ENCODE measurements at regions not wholly inside any gene's neighbourhood (a gene's known extent, or its start where the extent isn't known, plus 50 kb on each side); places are given as distances from the start of the nearest gene placed in this dataset.

DNA sequence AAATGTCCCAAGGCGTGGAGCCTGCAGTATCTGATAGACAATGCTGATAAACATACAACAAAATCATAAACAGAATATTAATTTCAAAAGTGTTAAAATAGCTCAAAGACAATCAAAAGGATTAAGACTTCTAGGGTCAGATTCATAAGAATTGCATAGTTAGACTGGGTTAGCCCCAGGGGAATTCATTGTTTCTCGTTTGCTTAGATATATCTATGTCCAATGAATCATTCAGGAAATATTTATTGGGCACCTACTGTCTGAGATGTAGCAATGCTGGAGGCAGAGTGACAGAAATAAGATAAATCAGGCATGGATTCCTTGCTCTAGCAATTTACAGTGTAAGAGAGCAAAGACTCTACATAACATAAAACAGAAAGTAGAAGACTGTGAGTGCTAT, 124.4 kb upstream of the PRL start:
- Histone ChIP-seq H3K79me2 (ENCODE audit: insufficient read depth, low read length) (no peaks in the 10 kb centered on the region), H2AFZ (ENCODE audit: low read depth, low read length) (no peak overlapping the region), H3K27ac (ENCODE audit: low read length) (no peak overlapping the region), H3K9me3 (ENCODE audit: insufficient read depth, low read length, severe bottlenecking) (peaks cover 24% of the 10 kb centered on the region), H3K36me3 (ENCODE audit: insufficient read depth, low read length) (0 out of 2 replicates have a peak, but pooled peaks cover 4% of the 10 kb centered on the region), H3K27me3 (ENCODE audit: insufficient read depth, low read length, poor library complexity) (no peaks in the 10 kb centered on the region), H3K9ac (ENCODE audit: low read depth, low read length) (no peak overlapping the region), H3K4me2 (ENCODE audit: insufficient read depth, low read length) (no peak overlapping the region), H3K4me1 (ENCODE audit: insufficient read depth, low read length) (peaks cover 13% of the 10 kb centered on the region), H3K4me3 (ENCODE audit: low read depth in 1 of 2, low read length in 2 of 2) (no peak overlapping the region), H4K20me1 (ENCODE audit: insufficient read depth, low read length) (no peaks in the 10 kb centered on the region)
- no peak for TF ChIP-seq EZH2 (IDR thresholded peaks at IDR 0.05; ENCODE audit: borderline replicate concordance, low read depth, low read length, severe bottlenecking)
- TF ChIP-seq, protein P1, sequence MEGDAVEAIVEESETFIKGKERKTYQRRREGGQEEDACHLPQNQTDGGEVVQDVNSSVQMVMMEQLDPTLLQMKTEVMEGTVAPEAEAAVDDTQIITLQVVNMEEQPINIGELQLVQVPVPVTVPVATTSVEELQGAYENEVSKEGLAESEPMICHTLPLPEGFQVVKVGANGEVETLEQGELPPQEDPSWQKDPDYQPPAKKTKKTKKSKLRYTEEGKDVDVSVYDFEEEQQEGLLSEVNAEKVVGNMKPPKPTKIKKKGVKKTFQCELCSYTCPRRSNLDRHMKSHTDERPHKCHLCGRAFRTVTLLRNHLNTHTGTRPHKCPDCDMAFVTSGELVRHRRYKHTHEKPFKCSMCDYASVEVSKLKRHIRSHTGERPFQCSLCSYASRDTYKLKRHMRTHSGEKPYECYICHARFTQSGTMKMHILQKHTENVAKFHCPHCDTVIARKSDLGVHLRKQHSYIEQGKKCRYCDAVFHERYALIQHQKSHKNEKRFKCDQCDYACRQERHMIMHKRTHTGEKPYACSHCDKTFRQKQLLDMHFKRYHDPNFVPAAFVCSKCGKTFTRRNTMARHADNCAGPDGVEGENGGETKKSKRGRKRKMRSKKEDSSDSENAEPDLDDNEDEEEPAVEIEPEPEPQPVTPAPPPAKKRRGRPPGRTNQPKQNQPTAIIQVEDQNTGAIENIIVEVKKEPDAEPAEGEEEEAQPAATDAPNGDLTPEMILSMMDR (IDR thresholded peaks at IDR 0.05; ENCODE audit: borderline replicate concordance, extremely low read depth, low read length, poor library complexity, severe bottlenecking): no peak
- DNase-seq (no peak), ATAC-seq (ENCODE audit: insufficient read depth, low read depth) (no peak)

DNA sequence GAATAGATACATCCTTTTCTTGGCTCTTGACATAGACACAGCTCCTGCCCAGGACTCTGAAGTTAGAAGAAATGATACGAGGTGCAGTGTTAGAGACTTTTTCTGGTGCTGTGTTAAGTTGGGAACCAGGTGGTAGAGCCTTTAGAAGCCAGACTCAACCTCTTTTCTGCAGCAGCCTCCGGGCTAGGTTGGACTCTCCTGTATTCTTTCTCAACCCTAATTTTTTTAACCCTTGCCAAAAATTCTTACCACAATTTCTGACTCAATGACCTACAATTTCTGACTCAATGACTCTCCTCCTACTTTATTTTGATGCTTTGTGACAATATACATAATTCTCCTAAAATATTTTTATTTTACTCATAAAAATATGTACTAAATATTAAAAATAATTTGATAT, 127.4 kb upstream of the PRL start:
- Histone ChIP-seq H4K20me1 (ENCODE audit: insufficient read depth, low read length) (no peaks in the 10 kb centered on the region), H3K4me3 (ENCODE audit: low read depth in 1 of 2, low read length in 2 of 2) (no peak overlapping the region)
- no peak for DNase-seq

DNA sequence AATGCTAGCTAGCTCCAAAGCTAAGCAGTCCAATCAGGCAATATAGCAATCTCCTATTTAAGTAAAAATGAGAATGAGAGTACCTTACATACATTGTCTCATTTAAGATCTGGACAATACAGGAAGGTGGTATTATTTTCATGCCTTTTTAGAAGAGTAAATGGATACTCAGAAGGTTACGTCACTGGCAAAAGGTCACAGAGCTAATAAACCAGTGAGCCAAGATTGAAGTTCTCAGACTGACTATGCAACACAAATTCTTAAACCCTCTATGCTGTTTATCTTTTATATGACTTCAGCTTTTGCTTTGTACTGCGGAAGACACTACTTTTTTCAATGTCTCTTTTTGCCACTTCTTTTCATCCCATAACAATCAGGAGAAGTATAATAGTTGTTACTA, 135.2 kb upstream of the PRL start:
- no peaks in the 10 kb centered on the region for H4K20me1 ChIP-seq (ENCODE audit: insufficient read depth, low read length)
- no peaks in the 10 kb centered on the region for H3K4me1 ChIP-seq (ENCODE audit: insufficient read depth, low read length)
- no peak overlapping the region for H3K27ac ChIP-seq (ENCODE audit: low read length)
- no peaks in the 10 kb centered on the region for H3K27me3 ChIP-seq (ENCODE audit: insufficient read depth, low read length, poor library complexity)
- no peaks in the 10 kb centered on the region for H3K79me2 ChIP-seq (ENCODE audit: insufficient read depth, low read length)
- H3K4me3 ChIP-seq (ENCODE audit: low read depth in 1 of 2, low read length in 2 of 2): no peak overlapping the region
- H3K4me2 ChIP-seq (ENCODE audit: insufficient read depth, low read length): no peak overlapping the region
- no peak overlapping the region for H2AFZ ChIP-seq (ENCODE audit: low read depth, low read length)
- H3K9me3 ChIP-seq (ENCODE audit: insufficient read depth, low read length, severe bottlenecking): no peaks in the 10 kb centered on the region
- no peak for ATAC-seq (ENCODE audit: insufficient read depth, low read depth)
- no peaks in the 10 kb centered on the region for H3K36me3 ChIP-seq (ENCODE audit: insufficient read depth, low read length)
- DNase-seq: no peak
- TF ChIP-seq, protein P1 (IDR thresholded peaks at IDR 0.05; ENCODE audit: borderline replicate concordance, extremely low read depth, low read length, poor library complexity, severe bottlenecking): no peak
- TF ChIP-seq EZH2 (IDR thresholded peaks at IDR 0.05; ENCODE audit: borderline replicate concordance, low read depth, low read length, severe bottlenecking): no peak
- H3K9ac ChIP-seq (ENCODE audit: low read depth, low read length): no peak overlapping the region

More for the DNA sequence above, 127.4 kb upstream of the PRL start:
- peaks cover 4% of the 10 kb centered on the region for H3K4me1 ChIP-seq (ENCODE audit: insufficient read depth, low read length)
- H3K27me3 ChIP-seq (ENCODE audit: insufficient read depth, low read length, poor library complexity): no peaks in the 10 kb centered on the region
- H3K9me3 ChIP-seq (ENCODE audit: insufficient read depth, low read length, severe bottlenecking): peaks cover 9% of the 10 kb centered on the region
- H3K4me2 ChIP-seq (ENCODE audit: insufficient read depth, low read length): no peak overlapping the region
- H3K36me3 ChIP-seq (ENCODE audit: insufficient read depth, low read length): no peaks in the 10 kb centered on the region
- no peak overlapping the region for H3K27ac ChIP-seq (ENCODE audit: low read length)
- ATAC-seq (ENCODE audit: insufficient read depth, low read depth): no peak
- H3K9ac ChIP-seq (ENCODE audit: low read depth, low read length): no peak overlapping the region
- no peaks in the 10 kb centered on the region for H3K79me2 ChIP-seq (ENCODE audit: insufficient read depth, low read length)
- TF ChIP-seq, protein P1 (IDR thresholded peaks at IDR 0.05; ENCODE audit: borderline replicate concordance, extremely low read depth, low read length, poor library complexity, severe bottlenecking): no peak
- no peak for TF ChIP-seq EZH2 (IDR thresholded peaks at IDR 0.05; ENCODE audit: borderline replicate concordance, low read depth, low read length, severe bottlenecking)
- no peak overlapping the region for H2AFZ ChIP-seq (ENCODE audit: low read depth, low read length)

DNA sequence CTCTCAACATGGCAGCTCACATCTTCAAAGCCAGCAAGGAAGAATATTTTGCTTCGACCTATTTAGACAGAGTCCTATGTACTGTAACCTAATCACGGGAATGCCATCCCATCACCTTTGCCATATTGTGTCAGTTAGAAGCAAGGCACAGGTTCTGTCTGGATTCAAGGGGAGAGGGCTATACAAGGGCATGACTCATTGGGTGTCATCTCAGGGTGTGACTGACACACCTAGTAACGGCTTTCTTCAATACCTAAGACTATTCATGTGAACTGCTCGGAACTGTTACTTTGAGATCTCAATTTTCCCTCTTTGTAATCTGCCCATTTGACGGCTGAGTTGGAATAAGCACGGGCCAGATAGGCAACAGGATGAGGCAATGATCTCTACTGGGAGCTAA, 135.6 kb upstream of the HDGFL1 start:
- no peaks in the 10 kb centered on the region for H3K79me2 ChIP-seq (ENCODE audit: insufficient read depth, low read length)
- no peak overlapping the region for H3K4me2 ChIP-seq (ENCODE audit: insufficient read depth, low read length)
- no peak overlapping the region for H3K4me3 ChIP-seq (ENCODE audit: low read depth in 1 of 2, low read length in 2 of 2)
- no peak overlapping the region for H3K27ac ChIP-seq (ENCODE audit: low read length)
- no peaks in the 10 kb centered on the region for H3K36me3 ChIP-seq (ENCODE audit: insufficient read depth, low read length)
- no peaks in the 10 kb centered on the region for H4K20me1 ChIP-seq (ENCODE audit: insufficient read depth, low read length)
- TF ChIP-seq EZH2 (IDR thresholded peaks at IDR 0.05; ENCODE audit: borderline replicate concordance, low read depth, low read length, severe bottlenecking): no peak
- TF ChIP-seq, protein P1 (IDR thresholded peaks at IDR 0.05; ENCODE audit: borderline replicate concordance, extremely low read depth, low read length, poor library complexity, severe bottlenecking): no peak
- no peaks in the 10 kb centered on the region for H3K27me3 ChIP-seq (ENCODE audit: insufficient read depth, low read length, poor library complexity)
- no peak for ATAC-seq (ENCODE audit: insufficient read depth, low read depth)
- no peak for DNase-seq
- H3K4me1 ChIP-seq (ENCODE audit: insufficient read depth, low read length): no peaks in the 10 kb centered on the region
- H2AFZ ChIP-seq (ENCODE audit: low read depth, low read length): peak overlapping the region; percentile 7; the same call in 1 of the 2 replicates
- no peaks in the 10 kb centered on the region for H3K9me3 ChIP-seq (ENCODE audit: insufficient read depth, low read length, severe bottlenecking)
- no peak overlapping the region for H3K9ac ChIP-seq (ENCODE audit: low read depth, low read length)
